Left hindlimb (tissue), 1 donor: ENCODE measurements at regions not wholly inside any gene's neighbourhood (a gene's known extent, or its start where the extent isn't known, plus 50 kb on each side); places are given as distances from the start of the nearest gene placed in this dataset.
"Not testable (repeated sequence)": the region's sequence is repeated elsewhere in the genome, so short reads cannot be mapped to it uniquely, and the experiment has no call there.

Experiments used
- DNase-seq: peaks from one replicate; pipeline ENCODE4 v3.0.0-alpha.2; 2018

GRCh38 chr18:49731860-49732311 lies 81.4 kb downstream of the ACAA2 start:
- no peak for DNase-seq

GRCh38 chr18:49731421-49731841 lies 81.9 kb downstream of the ACAA2 start:
- DNase-seq = no peak

- DNase-seq = no peak
Observed at GRCh38 chr18:49730951-49731391, 82.4 kb downstream of the ACAA2 start.

GRCh38 chr18:49728542-49728941 lies 84.8 kb downstream of the ACAA2 start:
- DNase-seq = no peak

GRCh38 chr18:49727816-49728215 lies 85.5 kb downstream of the ACAA2 start:
- no peak for DNase-seq

- no peak for DNase-seq
Observed at GRCh38 chr18:49726675-49726963, 86.7 kb downstream of the ACAA2 start.

- DNase-seq = peak; percentile 92
Observed at GRCh38 chr18:49725809-49726674, 87.3 kb downstream of the ACAA2 start.

- no peak for DNase-seq
Observed at GRCh38 chr18:49723648-49724180, 89.6 kb downstream of the ACAA2 start.

- no peak for DNase-seq
Observed at GRCh38 chr18:49722477-49722876, 90.9 kb downstream of the ACAA2 start.

- no peak for DNase-seq
Observed at GRCh38 chr18:49721981-49722380, 91.4 kb downstream of the ACAA2 start.

GRCh38 chr18:49720944-49721343 lies 92.4 kb downstream of the ACAA2 start:
- not testable (repeated sequence) for DNase-seq

GRCh38 chr18:49717617-49718016 lies 95.7 kb downstream of the ACAA2 start:
- no peak for DNase-seq

GRCh38 chr18:49716035-49716434 lies 97.3 kb downstream of the ACAA2 start:
- DNase-seq = no peak

- no peak for DNase-seq
Observed at GRCh38 chr18:49709347-49709690, 104.0 kb downstream of the ACAA2 start.

GRCh38 chr18:49708662-49709346 lies 104.5 kb downstream of the ACAA2 start:
- no peak for DNase-seq

GRCh38 chr18:49707599-49707998 lies 105.7 kb downstream of the ACAA2 start:
- no peak for DNase-seq

GRCh38 chr18:49704334-49704733 lies 109.0 kb downstream of the ACAA2 start:
- peak; percentile 40 for DNase-seq

GRCh38 chr18:49701190-49701589 lies 112.1 kb downstream of the ACAA2 start:
- no peak for DNase-seq

GRCh38 chr18:49699303-49699702 lies 114.0 kb downstream of the ACAA2 start:
- no peak for DNase-seq

GRCh38 chr18:49698525-49699025 lies 114.8 kb downstream of the ACAA2 start:
- no peak for DNase-seq

GRCh38 chr18:49697757-49698524 lies 115.4 kb downstream of the ACAA2 start:
- peak; percentile 84 for DNase-seq

GRCh38 chr18:49697049-49697448 lies 116.3 kb downstream of the ACAA2 start:
- no peak for DNase-seq

GRCh38 chr18:49694402-49694801 lies 118.9 kb downstream of the ACAA2 start:
- DNase-seq = no peak
